ENCODE measurements at regions not wholly inside any gene's neighbourhood (a gene's known extent, or its start where the extent isn't known, plus 50 kb on each side); places are given as distances from the start of the nearest gene placed in this dataset.

DNA sequence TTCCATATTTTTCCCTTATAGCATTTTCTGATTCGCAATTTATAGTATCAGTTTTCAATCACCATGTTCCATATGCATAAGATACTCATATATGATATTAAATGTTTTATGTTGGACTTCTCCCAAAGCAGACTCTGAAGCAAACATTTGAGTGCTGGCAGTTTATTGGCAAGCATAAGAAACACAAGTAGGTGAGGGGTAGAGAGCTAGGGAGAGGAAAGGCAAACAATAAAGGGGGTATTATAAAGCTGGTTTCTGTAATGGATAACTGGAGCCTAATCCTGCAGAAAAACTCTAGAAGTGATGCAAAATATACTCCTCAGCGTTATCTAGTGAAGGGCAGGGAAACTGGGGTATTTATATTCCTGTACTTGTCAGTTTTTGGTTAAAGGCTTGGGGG, 491.5 kb upstream of the TGFBR2 start:
- H3K36me3 ChIP-seq (replicated peaks) = no peaks in the 10 kb centered on the region
- no peak for DNase-seq
- H3K27me3 ChIP-seq (replicated peaks) = no peaks in the 10 kb centered on the region
- TF ChIP-seq, protein P1, sequence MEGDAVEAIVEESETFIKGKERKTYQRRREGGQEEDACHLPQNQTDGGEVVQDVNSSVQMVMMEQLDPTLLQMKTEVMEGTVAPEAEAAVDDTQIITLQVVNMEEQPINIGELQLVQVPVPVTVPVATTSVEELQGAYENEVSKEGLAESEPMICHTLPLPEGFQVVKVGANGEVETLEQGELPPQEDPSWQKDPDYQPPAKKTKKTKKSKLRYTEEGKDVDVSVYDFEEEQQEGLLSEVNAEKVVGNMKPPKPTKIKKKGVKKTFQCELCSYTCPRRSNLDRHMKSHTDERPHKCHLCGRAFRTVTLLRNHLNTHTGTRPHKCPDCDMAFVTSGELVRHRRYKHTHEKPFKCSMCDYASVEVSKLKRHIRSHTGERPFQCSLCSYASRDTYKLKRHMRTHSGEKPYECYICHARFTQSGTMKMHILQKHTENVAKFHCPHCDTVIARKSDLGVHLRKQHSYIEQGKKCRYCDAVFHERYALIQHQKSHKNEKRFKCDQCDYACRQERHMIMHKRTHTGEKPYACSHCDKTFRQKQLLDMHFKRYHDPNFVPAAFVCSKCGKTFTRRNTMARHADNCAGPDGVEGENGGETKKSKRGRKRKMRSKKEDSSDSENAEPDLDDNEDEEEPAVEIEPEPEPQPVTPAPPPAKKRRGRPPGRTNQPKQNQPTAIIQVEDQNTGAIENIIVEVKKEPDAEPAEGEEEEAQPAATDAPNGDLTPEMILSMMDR (IDR thresholded peaks at IDR 0.05; ENCODE audit: low read depth, low read length, missing control alignments) = no peak
- no peak overlapping the region for H3K27ac ChIP-seq
- in situ Hi-C loops (cut with HindIII; ENCODE audit: low pct_ligation_motif_present, low sequenced_read_pairs) = no loop called here
- H3K4me3 ChIP-seq (ENCODE audit: low read depth, low read length) = no peak overlapping the region

DNA sequence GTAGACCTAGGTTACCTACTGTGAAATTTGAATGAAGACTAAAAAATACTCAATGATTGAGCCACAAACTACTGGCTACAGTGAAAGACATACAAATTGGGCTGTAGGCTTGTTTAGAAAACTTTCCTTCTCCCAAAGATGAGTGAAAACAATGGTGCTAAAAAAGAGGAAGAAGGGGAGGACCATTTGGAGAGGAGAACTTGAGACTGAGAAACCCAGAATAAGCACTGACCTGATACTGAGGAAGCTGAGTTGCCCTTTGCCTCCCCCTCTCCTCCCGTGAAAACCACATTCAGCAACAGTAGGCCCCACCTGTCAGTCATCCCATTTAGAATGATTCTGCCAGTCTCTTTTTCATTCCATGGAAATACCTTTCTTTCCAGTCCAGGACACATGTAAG, 484.0 kb upstream of the TGFBR2 start:
- no peak for DNase-seq
- in situ Hi-C loops (cut with HindIII; ENCODE audit: low pct_ligation_motif_present, low sequenced_read_pairs) = no loop called here
- Histone ChIP-seq H3K27ac (no peak overlapping the region), H3K4me3 (ENCODE audit: low read depth, low read length) (no peak overlapping the region), H3K27me3 (replicated peaks) (no peaks in the 10 kb centered on the region), H3K36me3 (replicated peaks) (no peaks in the 10 kb centered on the region)
- TF ChIP-seq, protein P1 (IDR thresholded peaks at IDR 0.05; ENCODE audit: low read depth, low read length, missing control alignments) = no peak

DNA sequence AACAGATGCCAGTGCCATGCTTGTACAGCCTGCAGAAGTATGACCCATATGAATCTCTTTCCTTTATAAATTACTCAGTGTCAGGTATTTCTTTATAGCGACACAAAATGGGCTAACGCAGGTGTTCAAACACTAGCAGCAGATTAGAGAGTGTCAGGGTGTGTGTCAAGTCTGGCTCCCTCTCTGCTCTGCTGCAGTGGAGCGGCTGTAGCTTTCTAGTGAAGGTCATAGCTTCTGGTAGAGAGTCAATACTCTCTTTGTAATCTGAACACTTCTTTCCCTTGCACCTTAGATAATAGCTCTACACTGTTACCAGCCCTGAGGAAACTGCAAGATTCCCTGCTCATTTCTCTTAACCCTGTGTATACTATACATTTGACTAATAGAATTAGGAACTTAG, 483.2 kb upstream of the TGFBR2 start:
- in situ Hi-C loops (cut with HindIII; ENCODE audit: low pct_ligation_motif_present, low sequenced_read_pairs) = no loop called here
- Histone ChIP-seq H3K27me3 (replicated peaks) (no peaks in the 10 kb centered on the region), H3K36me3 (replicated peaks) (no peaks in the 10 kb centered on the region), H3K27ac (no peak overlapping the region), H3K4me3 (ENCODE audit: low read depth, low read length) (no peak overlapping the region)
- no peak for DNase-seq
- TF ChIP-seq, protein P1 (IDR thresholded peaks at IDR 0.05; ENCODE audit: low read depth, low read length, missing control alignments) = no peak

DNA sequence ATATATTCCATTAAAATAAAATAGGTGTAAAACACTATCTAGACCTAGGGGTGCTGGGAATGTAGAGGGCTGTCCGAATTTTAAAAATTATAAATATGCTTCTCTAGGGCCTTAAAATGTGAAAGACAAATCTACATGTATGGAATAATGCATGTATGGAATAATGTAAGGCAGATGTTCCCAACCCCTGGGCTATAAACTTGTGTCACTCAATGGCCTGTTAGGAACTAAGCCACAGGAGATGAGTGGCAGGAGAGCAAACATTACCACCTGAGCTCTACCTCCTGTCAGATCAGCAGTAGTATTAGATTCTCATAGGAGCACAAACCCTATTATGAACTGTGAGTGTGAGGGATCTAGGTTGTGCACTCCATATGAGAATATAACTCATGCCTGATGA, 482.6 kb upstream of the TGFBR2 start:
- Histone ChIP-seq H3K4me3 (ENCODE audit: low read depth, low read length) (no peak overlapping the region), H3K27me3 (replicated peaks) (no peaks in the 10 kb centered on the region), H3K27ac (no peak overlapping the region), H3K36me3 (replicated peaks) (no peaks in the 10 kb centered on the region)
- no peak for DNase-seq
- TF ChIP-seq, protein P1 (IDR thresholded peaks at IDR 0.05; ENCODE audit: low read depth, low read length, missing control alignments) = no peak
- in situ Hi-C loops (cut with HindIII; ENCODE audit: low pct_ligation_motif_present, low sequenced_read_pairs) = no loop called here

DNA sequence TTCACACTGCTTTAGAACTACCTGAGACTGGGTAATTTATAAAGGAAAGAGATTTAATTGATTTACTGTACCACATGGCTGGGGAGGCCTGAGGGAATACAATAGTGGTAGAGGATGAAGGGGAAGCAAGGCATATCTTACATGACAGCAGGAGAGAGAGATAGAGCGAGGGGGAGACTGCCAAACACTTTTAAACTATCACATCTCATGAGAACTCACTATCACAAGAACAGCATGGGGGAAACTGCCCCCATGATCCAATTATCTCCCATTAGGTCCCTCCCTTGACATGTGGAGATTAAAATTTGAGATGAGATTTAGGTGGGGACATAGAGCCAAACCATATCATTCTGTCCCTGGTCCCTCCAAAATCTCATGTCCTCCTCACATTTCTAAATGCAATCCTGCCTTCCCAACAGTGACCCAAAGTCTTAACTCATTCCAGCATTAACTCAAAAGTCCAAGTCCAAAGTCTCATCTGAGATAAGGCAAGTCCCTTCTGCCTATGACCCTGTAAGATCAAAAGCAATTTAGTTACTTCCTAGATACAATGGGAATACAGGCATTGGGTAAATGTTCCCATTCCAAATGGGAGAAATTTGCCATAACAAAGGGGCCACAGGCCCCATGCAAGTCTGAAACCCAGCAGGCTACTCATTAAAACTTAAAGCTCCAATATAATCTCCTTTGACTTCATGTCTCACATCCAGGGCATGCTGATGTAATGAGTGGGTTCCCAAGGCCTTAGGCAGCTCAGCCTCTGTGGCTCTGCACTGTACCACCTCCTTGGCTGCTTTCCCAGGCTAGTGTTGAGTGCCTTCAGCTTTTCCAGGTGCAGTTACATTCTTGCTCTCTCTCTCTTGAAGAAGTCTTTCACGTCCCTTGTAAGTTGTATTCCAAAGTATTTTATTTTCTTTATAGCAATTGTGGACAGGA, 481.7 kb upstream of the TGFBR2 start:
- Histone ChIP-seq H3K36me3 (replicated peaks) (no peaks in the 10 kb centered on the region), H3K27ac (no peak overlapping the region), H3K27me3 (replicated peaks) (no peaks in the 10 kb centered on the region), H3K4me3 (ENCODE audit: low read depth, low read length) (no peak overlapping the region)
- TF ChIP-seq, protein P1 (IDR thresholded peaks at IDR 0.05; ENCODE audit: low read depth, low read length, missing control alignments) = no peak
- in situ Hi-C loops (cut with HindIII; ENCODE audit: low pct_ligation_motif_present, low sequenced_read_pairs) = no loop called here
- DNase-seq = peak; percentile 18
